IMR-90 (cell line): ENCODE measurements at regions not wholly inside any gene's neighbourhood (a gene's known extent, or its start where the extent isn't known, plus 50 kb on each side); places are given as distances from the start of the nearest gene placed in this dataset.

Experiments
- ATAC-seq: fragments of 200-7000 bp; cut with Tn5 transposase; 2 replicates; pipeline ENCODE4 v1.9.1; 2020; ENCODE audit warnings: low read depth, mild to moderate bottlenecking, moderate library complexity
- BruUV-seq: library from RNA; stranded (reverse); fragments of 400-500 nt; replicated peaks from 2 replicates; lab custom pipeline; 2021; lab: Mats Ljungman, UMichigan
- CTCF ChIA-PET: fragments of 300-600 bp; formaldehyde crosslinking; extraction: SDS; loops from one replicate; lab custom pipeline; 2021; ENCODE audit warnings: antibody characterized with exemption; lab: Yijun Ruan, JAX
- POLR2A ChIA-PET: fragments of 300-600 bp; sonication (Branson Sonifier 250); formaldehyde crosslinking; loops from one replicate; lab custom pipeline; 2022; ENCODE audit warnings: antibody characterized with exemption; ENCODE audit not compliant: unreplicated experiment; lab: Charles Lee
- DNase-seq: peaks from one replicate; pipeline ENCODE4 v3.0.0; 2013
- H2AFZ ChIP-seq: replicated peaks from 2 replicates; pipeline ENCODE3; 2013; ENCODE audit warnings: low read length, mild to moderate bottlenecking; ENCODE audit not compliant: poor library complexity
- H2AK5ac ChIP-seq: 2 replicates; pipeline ENCODE4 v1.6.1; 2013; ENCODE audit warnings: low read depth, low read length, inconsistent platforms
- H2AK9ac ChIP-seq: replicated peaks from 2 replicates; pipeline ENCODE3; 2013; ENCODE audit warnings: mild to moderate bottlenecking, low read depth, low read length, moderate library complexity; ENCODE audit not compliant: poor library complexity
- H2BK120ac ChIP-seq: 2 replicates; pipeline ENCODE4 v1.6.1; 2013; ENCODE audit warnings: low read depth, low read length, inconsistent platforms
- H2BK15ac ChIP-seq: 3 replicates; pipeline ENCODE4 v1.6.1; 2013; ENCODE audit warnings: low read depth, low read length, inconsistent platforms
- H2BK20ac ChIP-seq: 2 replicates; pipeline ENCODE4 v1.6.1; 2013; ENCODE audit warnings: low read depth, mild to moderate bottlenecking, inconsistent platforms, low read length, moderate library complexity
- H2BK5ac ChIP-seq: 2 replicates; pipeline ENCODE4 v1.6.1; 2013; ENCODE audit warnings: mild to moderate bottlenecking, low read depth, low read length, inconsistent platforms; ENCODE audit not compliant: poor library complexity, severe bottlenecking
- H3K14ac ChIP-seq: replicated peaks from 2 replicates; pipeline ENCODE4 v1.6.1; 2013; ENCODE audit warnings: low read depth, low read length, inconsistent platforms
- H3K18ac ChIP-seq: 2 replicates; pipeline ENCODE4 v1.6.1; 2013; ENCODE audit warnings: low read depth, low read length, control low read depth
- H3K23ac ChIP-seq: 2 replicates; pipeline ENCODE4 v1.6.1; 2013; ENCODE audit warnings: low read depth, low read length, inconsistent platforms
- H3K27ac ChIP-seq: 2 replicates; pipeline ENCODE4 v1.5.1; 2013; ENCODE audit warnings: mild to moderate bottlenecking, control low read depth, low read length; ENCODE audit not compliant: insufficient read depth
- H3K27me3 ChIP-seq: 2 replicates; pipeline ENCODE4 v1.6.1; 2013; ENCODE audit warnings: low read length; ENCODE audit not compliant: control insufficient read depth, insufficient read depth
- H3K36me3 ChIP-seq: 2 replicates; pipeline ENCODE4 v1.6.1; 2013; ENCODE audit warnings: low read length, mixed read lengths; ENCODE audit not compliant: control insufficient read depth, insufficient read depth
- H3K4ac ChIP-seq: 2 replicates; pipeline ENCODE4 v1.6.1; 2013; ENCODE audit warnings: low read depth, low read length, inconsistent platforms
- H3K4me1 ChIP-seq: 2 replicates; pipeline ENCODE4 v1.6.1; 2013; ENCODE audit warnings: low read length, mixed read lengths; ENCODE audit not compliant: control insufficient read depth, insufficient read depth
- H3K4me2 ChIP-seq: 2 replicates; pipeline ENCODE4 v1.6.1; 2013; ENCODE audit warnings: low read depth, mild to moderate bottlenecking, control low read depth, low read length, moderate library complexity
- H3K4me3 ChIP-seq: 2 replicates; pipeline ENCODE4 v1.5.1; 2013; ENCODE audit warnings: low read depth, mild to moderate bottlenecking, control low read depth, low read length, moderate library complexity; ENCODE audit not compliant: insufficient read depth
- H3K56ac ChIP-seq: 2 replicates; pipeline ENCODE4 v1.6.1; 2013; ENCODE audit warnings: low read length, inconsistent platforms; ENCODE audit not compliant: insufficient read depth; ENCODE audit errors: extremely low read depth
- H3K79me1 ChIP-seq, 2 experiments: 2 replicates each; pipeline ENCODE4 v1.6.1; 2013; ENCODE audit warnings: low read length in 2 of 2, inconsistent platforms in 1 of 2, low read depth in 1 of 2
- H3K9ac ChIP-seq: 2 replicates; pipeline ENCODE4 v1.6.1; 2013; ENCODE audit warnings: low read depth, low read length, control low read depth
- H3K9me1 ChIP-seq: 2 replicates; pipeline ENCODE4 v1.6.1; 2013; ENCODE audit warnings: low read length, inconsistent platforms; ENCODE audit not compliant: insufficient read depth
- H3K9me3 ChIP-seq: 2 replicates; pipeline ENCODE4 v1.6.1; 2013; ENCODE audit warnings: low read length; ENCODE audit not compliant: control insufficient read depth, insufficient read depth
- H4K20me1 ChIP-seq: 2 replicates; pipeline ENCODE4 v1.6.1; 2013; ENCODE audit warnings: low read length, inconsistent platforms; ENCODE audit not compliant: insufficient read depth
- H4K5ac ChIP-seq: 2 replicates; pipeline ENCODE4 v1.6.1; 2013; ENCODE audit warnings: mild to moderate bottlenecking, low read depth, low read length, control low read depth
- H4K8ac ChIP-seq, 2 experiments: 2 replicates each; pipeline ENCODE4 v1.6.1; 2013; ENCODE audit warnings: low read depth in 2 of 2, low read length in 2 of 2, control low read depth in 1 of 2, inconsistent platforms in 1 of 2
- H4K91ac ChIP-seq: 2 replicates; pipeline ENCODE4 v1.6.1; 2013; ENCODE audit warnings: low read depth, low read length, inconsistent platforms; ENCODE audit not compliant: insufficient read depth
- MAFK ChIP-seq: IDR thresholded peaks from 2 replicates; pipeline ENCODE4 v1.6.1; 2012; ENCODE audit warnings: low read depth, low read length, improper control_type of control experiment
- MAZ ChIP-seq: IDR thresholded peaks from 2 replicates; pipeline ENCODE4 v1.6.1; 2012; ENCODE audit warnings: low read depth, mild to moderate bottlenecking, low read length, improper control_type of control experiment, moderate library complexity, borderline replicate concordance
- WGBS, 2 experiments: methylation state at CpG; one replicate each; pipeline versions ENCODE4 v1.1.5 to v1.1.7; 2013; ENCODE audit warnings: missing lambda C conversion rate in 2 of 2; ENCODE audit not compliant: insufficient read length in 1 of 2; ENCODE audit errors: extremely low coverage in 2 of 2; 5-methylcytosine and 5-hydroxymethylcytosine counted together
- dilution Hi-C: fragments of 300-500 bp; cut with HindIII; formaldehyde crosslinking; loops from one replicate; pipeline ENCODE4 v1.14.3; 2018; ENCODE audit warnings: low sequenced_read_pairs; ENCODE audit not compliant: unreplicated experiment
- in situ Hi-C: fragments of 300-500 bp; cut with MboI; formaldehyde crosslinking; loops from 3 replicates; pipeline ENCODE4 v1.14.3; 2019; ENCODE audit warnings: low sequenced_read_pairs, inconsistent platforms, mixed read lengths
- intact Hi-C: fragments of 100-400 bp; cut with micrococcal nuclease; formaldehyde crosslinking; loops from 2 replicates; pipeline ENCODE4 v1.10.0; 2022
- TF ChIP-seq, protein P1 (sequence below): conservative IDR thresholded peaks from 2 replicates; pipeline ENCODE4 v1.5.1; 2012; ENCODE audit warnings: mild to moderate bottlenecking, low read depth, low read length, improper control_type of control experiment

DNA sequence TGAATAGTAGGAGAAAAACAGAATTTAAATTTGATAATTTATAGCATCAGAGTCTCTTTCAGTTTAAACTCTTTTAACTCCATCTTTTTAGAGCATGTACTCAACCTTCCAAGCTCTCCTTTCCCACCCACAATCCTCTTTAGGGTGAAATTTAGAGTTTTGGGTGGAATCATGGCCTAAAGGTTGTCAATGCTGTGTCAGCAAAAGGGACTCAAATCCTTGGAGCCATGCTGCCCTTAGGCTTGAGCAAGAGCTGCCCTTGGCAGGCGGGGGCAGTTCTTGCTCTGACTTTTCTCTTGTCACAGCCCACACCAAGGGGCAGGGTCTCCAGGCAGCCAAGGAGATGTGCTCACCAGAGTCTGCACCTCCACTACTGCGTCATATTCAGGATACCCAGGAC, 102.4 kb downstream of the MTX3 start:
- DNase-seq: no peak
- no peak overlapping the region for H4K8ac ChIP-seq
- no peak overlapping the region for H2BK5ac ChIP-seq
- no peaks in the 10 kb centered on the region for H3K9me1 ChIP-seq
- no peak overlapping the region for H3K14ac ChIP-seq
- no peaks in the 10 kb centered on the region for H3K79me1 ChIP-seq
- H2BK120ac ChIP-seq: no peak overlapping the region
- no peak overlapping the region for H2AK5ac ChIP-seq
- POLR2A ChIA-PET: no interaction called here
- no peak overlapping the region for H3K4ac ChIP-seq
- in situ Hi-C loops: no loop called here
- H3K36me3 ChIP-seq: no peaks in the 10 kb centered on the region
- no peaks in the 10 kb centered on the region for H3K9me3 ChIP-seq
- no CpG with 5 or more reads among the region's 2 CpGs for WGBS, 2 experiments
- intact Hi-C loops: no loop called here
- no peak overlapping the region for H2BK15ac ChIP-seq
- no TSS peak for BruUV-seq
- no peak overlapping the region for H3K4me3 ChIP-seq
- H2BK20ac ChIP-seq: no peak overlapping the region
- no peak overlapping the region for H4K5ac ChIP-seq
- H3K9ac ChIP-seq: no peak overlapping the region
- TF ChIP-seq MAFK (peak; percentile 75), MAZ (no peak)
- TF ChIP-seq, protein P1, sequence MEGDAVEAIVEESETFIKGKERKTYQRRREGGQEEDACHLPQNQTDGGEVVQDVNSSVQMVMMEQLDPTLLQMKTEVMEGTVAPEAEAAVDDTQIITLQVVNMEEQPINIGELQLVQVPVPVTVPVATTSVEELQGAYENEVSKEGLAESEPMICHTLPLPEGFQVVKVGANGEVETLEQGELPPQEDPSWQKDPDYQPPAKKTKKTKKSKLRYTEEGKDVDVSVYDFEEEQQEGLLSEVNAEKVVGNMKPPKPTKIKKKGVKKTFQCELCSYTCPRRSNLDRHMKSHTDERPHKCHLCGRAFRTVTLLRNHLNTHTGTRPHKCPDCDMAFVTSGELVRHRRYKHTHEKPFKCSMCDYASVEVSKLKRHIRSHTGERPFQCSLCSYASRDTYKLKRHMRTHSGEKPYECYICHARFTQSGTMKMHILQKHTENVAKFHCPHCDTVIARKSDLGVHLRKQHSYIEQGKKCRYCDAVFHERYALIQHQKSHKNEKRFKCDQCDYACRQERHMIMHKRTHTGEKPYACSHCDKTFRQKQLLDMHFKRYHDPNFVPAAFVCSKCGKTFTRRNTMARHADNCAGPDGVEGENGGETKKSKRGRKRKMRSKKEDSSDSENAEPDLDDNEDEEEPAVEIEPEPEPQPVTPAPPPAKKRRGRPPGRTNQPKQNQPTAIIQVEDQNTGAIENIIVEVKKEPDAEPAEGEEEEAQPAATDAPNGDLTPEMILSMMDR: no peak
- ATAC-seq: no peak
- H2AFZ ChIP-seq: no peak overlapping the region
- H3K27me3 ChIP-seq: peaks cover 7% of the 10 kb centered on the region
- no peak overlapping the region for H2AK9ac ChIP-seq
- dilution Hi-C loops: no loop called here
- no peak overlapping the region for H4K91ac ChIP-seq
- H3K23ac ChIP-seq: no peak overlapping the region
- H3K4me1 ChIP-seq: no peaks in the 10 kb centered on the region
- H3K18ac ChIP-seq: no peak overlapping the region
- H3K4me2 ChIP-seq: no peak overlapping the region
- no peak overlapping the region for H3K56ac ChIP-seq
- H3K27ac ChIP-seq: no peak overlapping the region
- no peaks in the 10 kb centered on the region for H4K20me1 ChIP-seq
- CTCF ChIA-PET: no interaction called here
